ENCODE measurements at regions not wholly inside any gene's neighbourhood (a gene's known extent, or its start where the extent isn't known, plus 50 kb on each side); places are given as distances from the start of the nearest gene placed in this dataset.

- CTCF ChIA-PET: no interaction called here
- no peak for DNase-seq (ENCODE audit: low read depth)
Observed at GRCh38 chr1:37157634-37158033, 123.3 kb upstream of the GRIK3 start.

DNA sequence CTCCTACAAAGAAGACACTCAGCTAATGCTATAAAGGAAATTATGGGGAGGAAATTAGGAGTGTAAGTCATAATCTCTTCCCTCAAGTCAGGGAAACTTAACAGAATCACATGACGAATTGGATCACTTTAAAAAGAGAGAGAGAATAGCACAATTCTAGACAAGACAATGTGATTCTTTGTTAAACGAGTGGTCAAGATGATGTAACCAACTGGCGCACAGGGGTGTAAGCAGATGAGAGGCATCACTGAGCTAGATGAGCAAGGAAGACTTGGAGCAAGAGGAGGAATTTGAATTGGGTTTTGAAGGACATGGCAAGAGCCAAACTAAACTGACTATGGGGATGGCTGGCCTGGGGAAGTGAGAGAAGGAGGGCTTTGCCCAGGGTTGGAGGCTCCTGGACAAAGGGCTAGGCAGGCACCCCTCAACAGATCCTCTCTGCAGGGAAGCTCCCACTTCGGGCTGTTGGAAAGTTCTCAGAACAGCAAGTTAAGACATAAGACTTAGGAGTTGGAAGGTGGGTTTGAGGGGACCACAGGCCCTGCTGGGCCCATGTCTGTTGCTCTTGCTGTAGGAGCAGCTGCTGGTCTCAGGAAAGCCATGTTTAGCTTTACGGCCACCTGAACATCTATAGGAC lies 123.9 kb upstream of the GRIK3 start:
- Histone ChIP-seq H3K4me3 (ENCODE audit: low read depth, low read length) (no peak overlapping the region), H3K27me3 (ENCODE audit: control insufficient read depth, insufficient read depth, low read length) (no peaks in the 10 kb centered on the region), H3K36me3 (ENCODE audit: control insufficient read depth, insufficient read depth, low read length) (no peaks in the 10 kb centered on the region)
- POLR2A ChIA-PET: no interaction called here
- DNase-seq (ENCODE audit: low read depth): no peak
- CTCF ChIA-PET: no interaction called here
- TF ChIP-seq, protein P1, sequence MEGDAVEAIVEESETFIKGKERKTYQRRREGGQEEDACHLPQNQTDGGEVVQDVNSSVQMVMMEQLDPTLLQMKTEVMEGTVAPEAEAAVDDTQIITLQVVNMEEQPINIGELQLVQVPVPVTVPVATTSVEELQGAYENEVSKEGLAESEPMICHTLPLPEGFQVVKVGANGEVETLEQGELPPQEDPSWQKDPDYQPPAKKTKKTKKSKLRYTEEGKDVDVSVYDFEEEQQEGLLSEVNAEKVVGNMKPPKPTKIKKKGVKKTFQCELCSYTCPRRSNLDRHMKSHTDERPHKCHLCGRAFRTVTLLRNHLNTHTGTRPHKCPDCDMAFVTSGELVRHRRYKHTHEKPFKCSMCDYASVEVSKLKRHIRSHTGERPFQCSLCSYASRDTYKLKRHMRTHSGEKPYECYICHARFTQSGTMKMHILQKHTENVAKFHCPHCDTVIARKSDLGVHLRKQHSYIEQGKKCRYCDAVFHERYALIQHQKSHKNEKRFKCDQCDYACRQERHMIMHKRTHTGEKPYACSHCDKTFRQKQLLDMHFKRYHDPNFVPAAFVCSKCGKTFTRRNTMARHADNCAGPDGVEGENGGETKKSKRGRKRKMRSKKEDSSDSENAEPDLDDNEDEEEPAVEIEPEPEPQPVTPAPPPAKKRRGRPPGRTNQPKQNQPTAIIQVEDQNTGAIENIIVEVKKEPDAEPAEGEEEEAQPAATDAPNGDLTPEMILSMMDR (IDR thresholded peaks at IDR 0.05; ENCODE audit: insufficient read depth, low read depth, low read length): no peak

More at GRCh38 chr1:37157634-37158033, 123.3 kb upstream of the GRIK3 start:
- H3K36me3 ChIP-seq (ENCODE audit: control insufficient read depth, insufficient read depth, low read length): no peaks in the 10 kb centered on the region
- no peaks in the 10 kb centered on the region for H3K27me3 ChIP-seq (ENCODE audit: control insufficient read depth, insufficient read depth, low read length)
- TF ChIP-seq, protein P1 (IDR thresholded peaks at IDR 0.05; ENCODE audit: insufficient read depth, low read depth, low read length): no peak
- POLR2A ChIA-PET: no interaction called here
- no peak overlapping the region for H3K4me3 ChIP-seq (ENCODE audit: low read depth, low read length)

DNA sequence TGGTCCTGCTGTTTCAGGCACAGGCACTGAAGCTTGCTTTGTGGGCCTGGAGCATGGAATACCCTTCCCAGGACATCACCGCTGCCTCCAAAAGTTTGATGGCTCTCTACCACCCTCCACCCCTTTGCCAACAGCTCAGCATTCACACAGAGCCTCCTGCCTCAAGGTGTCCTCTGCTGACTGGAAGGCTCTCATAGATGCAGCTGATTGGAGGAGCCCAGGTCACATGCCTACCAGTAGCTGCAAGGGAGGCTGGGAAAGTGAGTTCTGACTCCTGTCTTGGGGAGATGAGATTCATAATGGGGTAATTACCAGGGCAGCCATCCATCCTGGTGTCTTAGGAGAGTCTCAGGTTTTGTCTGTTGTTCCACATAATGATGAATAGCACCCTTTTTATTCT lies 124.8 kb upstream of the GRIK3 start:
- TF ChIP-seq, protein P1 (IDR thresholded peaks at IDR 0.05; ENCODE audit: insufficient read depth, low read depth, low read length): no peak
- CTCF ChIA-PET: no interaction called here
- Histone ChIP-seq H3K27me3 (ENCODE audit: control insufficient read depth, insufficient read depth, low read length) (no peaks in the 10 kb centered on the region), H3K4me3 (ENCODE audit: low read depth, low read length) (no peak overlapping the region), H3K36me3 (ENCODE audit: control insufficient read depth, insufficient read depth, low read length) (no peaks in the 10 kb centered on the region)
- POLR2A ChIA-PET: no interaction called here
- DNase-seq (ENCODE audit: low read depth): no peak

GRCh38 chr1:37161171-37161570 lies 126.9 kb upstream of the GRIK3 start:
- no peaks in the 10 kb centered on the region for H3K36me3 ChIP-seq (ENCODE audit: control insufficient read depth, insufficient read depth, low read length)
- TF ChIP-seq, protein P1 (IDR thresholded peaks at IDR 0.05; ENCODE audit: insufficient read depth, low read depth, low read length): no peak
- H3K4me3 ChIP-seq (ENCODE audit: low read depth, low read length): no peak overlapping the region
- DNase-seq (ENCODE audit: low read depth): no peak
- ChIA-PET CTCF (no interaction called here), POLR2A (no interaction called here)
- H3K27me3 ChIP-seq (ENCODE audit: control insufficient read depth, insufficient read depth, low read length): no peaks in the 10 kb centered on the region

GRCh38 chr1:37162059-37162458 lies 127.7 kb upstream of the GRIK3 start:
- TF ChIP-seq, protein P1 (IDR thresholded peaks at IDR 0.05; ENCODE audit: insufficient read depth, low read depth, low read length): no peak
- no peaks in the 10 kb centered on the region for H3K27me3 ChIP-seq (ENCODE audit: control insufficient read depth, insufficient read depth, low read length)
- ChIA-PET POLR2A (no interaction called here), CTCF (no interaction called here)
- no peak for DNase-seq (ENCODE audit: low read depth)
- H3K36me3 ChIP-seq (ENCODE audit: control insufficient read depth, insufficient read depth, low read length): no peaks in the 10 kb centered on the region
- H3K4me3 ChIP-seq (ENCODE audit: low read depth, low read length): no peak overlapping the region
